Esophagus (tissue), 2 donors: ENCODE measurements at regions not wholly inside any gene's neighbourhood (a gene's known extent, or its start where the extent isn't known, plus 50 kb on each side); places are given as distances from the start of the nearest gene placed in this dataset.
"Not testable (repeated sequence)": the region's sequence is repeated elsewhere in the genome, so short reads cannot be mapped to it uniquely, and the experiment has no call there.

ENCODE experiments used
- H3K27ac ChIP-seq, 2 donors: one replicate each; pipeline ENCODE4 v1.5.1; 2013; ENCODE audit warnings: low read depth in 2 of 2, mild to moderate bottlenecking in 2 of 2, inconsistent platforms in 1 of 2, low read length in 1 of 2, moderate library complexity in 1 of 2
- H3K27me3 ChIP-seq, 2 donors: one replicate each; pipeline ENCODE4 v1.6.1; 2013; ENCODE audit warnings: low read length in 2 of 2, control low read depth in 1 of 2, mild to moderate bottlenecking in 1 of 2; ENCODE audit not compliant: insufficient read depth in 2 of 2, control insufficient read depth in 1 of 2
- H3K36me3 ChIP-seq, 2 donors: one replicate each; pipeline ENCODE4 v1.6.1; 2013; ENCODE audit warnings: low read length in 1 of 2; ENCODE audit not compliant: control insufficient read depth in 2 of 2, insufficient read depth in 2 of 2
- H3K4me1 ChIP-seq, 2 donors: one replicate each; pipeline ENCODE4 v1.6.1; 2013; ENCODE audit warnings: low read length in 1 of 2; ENCODE audit not compliant: control insufficient read depth in 2 of 2, insufficient read depth in 2 of 2
- H3K4me3 ChIP-seq, 2 donors: one replicate each; pipeline ENCODE4 v1.5.1; 2013; ENCODE audit warnings: low read length in 2 of 2, mild to moderate bottlenecking in 2 of 2, low read depth in 1 of 2, moderate library complexity in 1 of 2
- H3K9me3 ChIP-seq, 2 donors: one replicate each; pipeline ENCODE4 v1.6.1; 2013; ENCODE audit warnings: mild to moderate bottlenecking in 2 of 2, low read depth in 1 of 2, low read length in 1 of 2, moderate library complexity in 1 of 2; ENCODE audit not compliant: control insufficient read depth in 2 of 2, insufficient read depth in 1 of 2
- WGBS, 2 donors: extraction: QIAGEN DNeasy Blood & Tissue Kit; methylation state at CpG; one replicate each; pipeline ENCODE4 v1.1.7; 2013; 5-methylcytosine and 5-hydroxymethylcytosine counted together
- donor health status: healthy with polysubstance abuse.
- donor health status: Bipolar disorder and iron deficiency.

DNA sequence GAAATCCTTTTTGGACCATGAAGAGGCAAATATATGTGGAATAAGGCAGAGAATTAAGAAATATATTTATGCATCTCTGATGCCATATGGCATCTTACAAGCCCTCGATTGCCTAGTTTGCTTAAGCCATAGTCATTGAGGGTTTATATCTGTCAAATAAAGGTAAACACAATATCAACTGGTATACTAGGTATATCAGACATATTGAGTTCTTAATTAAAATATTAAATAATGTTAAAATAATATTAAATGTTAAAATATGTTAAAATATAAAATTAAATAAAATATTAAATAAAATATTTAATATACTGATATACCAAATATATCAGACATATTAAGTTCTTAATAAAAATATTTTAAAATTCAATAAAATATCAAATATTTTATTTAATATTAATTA lies 567.4 kb upstream of the PTCHD4 start:
- no peaks in the 10 kb centered on the region for H3K27me3 ChIP-seq
- no peaks in the 10 kb centered on the region for H3K4me1 ChIP-seq
- H3K36me3 ChIP-seq: no peaks in the 10 kb centered on the region
- no peak overlapping the region for H3K4me3 ChIP-seq
- no peak overlapping the region for H3K27ac ChIP-seq
- WGBS, 2 donors: 75 to 80% methylated on average over 1 of the region's 1 CpG
- H3K9me3 ChIP-seq: no peaks in the 10 kb centered on the region

- Histone ChIP-seq H3K9me3 (no peaks in the 10 kb centered on the region), H3K36me3 (no peaks in the 10 kb centered on the region), H3K4me3 (no peak overlapping the region), H3K4me1 (no peaks in the 10 kb centered on the region), H3K27ac (no peak overlapping the region), H3K27me3 (no peaks in the 10 kb centered on the region)
- 39 to 44% methylated on average over 1 of the region's 1 CpG for WGBS, 2 donors
These were observed 560.5 kb upstream of the PTCHD4 start for GRCh38 chr6:48671505-48671904.

GRCh38 chr6:48670546-48670945 lies 559.5 kb upstream of the PTCHD4 start:
- no peaks in the 10 kb centered on the region for H3K36me3 ChIP-seq
- 89 to 92% methylated on average over 2 of the region's 2 CpGs for WGBS, 2 donors
- H3K4me3 ChIP-seq: no peak overlapping the region
- H3K27me3 ChIP-seq: no peaks in the 10 kb centered on the region
- H3K9me3 ChIP-seq: no peaks in the 10 kb centered on the region
- no peak overlapping the region for H3K27ac ChIP-seq
- H3K4me1 ChIP-seq: no peaks in the 10 kb centered on the region

- H3K36me3 ChIP-seq: no peaks in the 10 kb centered on the region
- no peak overlapping the region for H3K4me3 ChIP-seq
- WGBS, 2 donors: 63 to 70% methylated on average over 2 of the region's 2 CpGs
- H3K9me3 ChIP-seq: no peaks in the 10 kb centered on the region
- no peaks in the 10 kb centered on the region for H3K4me1 ChIP-seq
- no peak overlapping the region for H3K27ac ChIP-seq
- no peaks in the 10 kb centered on the region for H3K27me3 ChIP-seq
These were observed 556.8 kb upstream of the PTCHD4 start for GRCh38 chr6:48667797-48668196.

- WGBS, 2 donors: 58 to 61% methylated on average over 3 of the region's 3 CpGs
- Histone ChIP-seq H3K27ac (no peak overlapping the region), H3K4me3 (no peak overlapping the region), H3K36me3 (no peaks in the 10 kb centered on the region), H3K4me1 (no peaks in the 10 kb centered on the region), H3K9me3 (no peaks in the 10 kb centered on the region), H3K27me3 (no peaks in the 10 kb centered on the region)
These were observed 553.8 kb upstream of the PTCHD4 start for GRCh38 chr6:48664826-48665225.

- 35 to 38% methylated on average over 2 of the region's 2 CpGs for WGBS, 2 donors
- H3K9me3 ChIP-seq: no peaks in the 10 kb centered on the region
- no peaks in the 10 kb centered on the region for H3K4me1 ChIP-seq
- H3K27ac ChIP-seq: no peak overlapping the region
- H3K27me3 ChIP-seq: no peaks in the 10 kb centered on the region
- no peaks in the 10 kb centered on the region for H3K36me3 ChIP-seq
- H3K4me3 ChIP-seq: no peak overlapping the region
These were observed 547.9 kb upstream of the PTCHD4 start for GRCh38 chr6:48658915-48659314.

DNA sequence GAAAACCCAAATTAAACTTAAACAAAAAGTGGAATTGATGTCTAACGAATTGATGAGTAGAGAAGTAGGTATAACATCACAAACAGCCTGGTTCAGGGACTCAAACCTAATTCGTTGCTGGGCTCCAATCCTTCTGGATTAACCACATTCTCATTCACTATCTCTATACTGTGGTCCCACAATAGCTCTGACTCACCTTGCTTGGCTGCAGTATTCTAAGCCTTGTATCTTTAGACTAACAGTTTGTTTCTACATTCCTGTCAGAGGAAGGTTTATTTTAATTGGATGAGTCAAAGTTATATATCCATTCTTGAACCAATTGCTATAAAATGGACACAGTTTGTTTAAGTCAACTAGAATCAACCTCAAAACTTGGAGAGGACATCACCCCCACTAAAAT lies 530.5 kb upstream of the PTCHD4 start:
- no peaks in the 10 kb centered on the region for H3K9me3 ChIP-seq
- no peak overlapping the region for H3K27ac ChIP-seq
- H3K4me3 ChIP-seq: no peak overlapping the region
- H3K36me3 ChIP-seq: no peaks in the 10 kb centered on the region
- no peaks in the 10 kb centered on the region for H3K4me1 ChIP-seq
- no peaks in the 10 kb centered on the region for H3K27me3 ChIP-seq
- 50 to 63% methylated on average over 2 of the region's 2 CpGs for WGBS, 2 donors

DNA sequence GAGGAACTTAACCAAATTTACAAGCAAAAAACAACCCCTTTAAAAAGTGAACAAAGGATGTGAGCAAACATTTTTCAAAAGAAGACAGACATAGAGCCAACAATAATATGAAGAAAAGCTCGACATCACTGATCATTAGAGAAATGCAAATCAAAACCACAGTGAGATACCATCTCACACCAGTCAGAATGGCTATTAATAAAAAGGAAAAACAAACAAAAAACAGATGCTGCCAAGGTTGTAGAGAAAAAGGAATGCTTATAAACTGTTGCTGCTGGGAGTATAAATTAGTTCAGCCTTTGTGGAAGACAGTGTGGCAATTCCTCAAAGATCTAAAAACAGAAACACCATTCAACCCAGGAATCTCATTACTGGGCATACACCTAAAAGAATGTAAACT lies 527.8 kb upstream of the PTCHD4 start:
- H3K4me1 ChIP-seq, H3K9me3 ChIP-seq, H3K4me3 ChIP-seq, H3K36me3 ChIP-seq, H3K27me3 ChIP-seq, H3K27ac ChIP-seq: not testable (repeated sequence)
- 30 to 31% methylated on average over 1 of the region's 1 CpG for WGBS, 2 donors

DNA sequence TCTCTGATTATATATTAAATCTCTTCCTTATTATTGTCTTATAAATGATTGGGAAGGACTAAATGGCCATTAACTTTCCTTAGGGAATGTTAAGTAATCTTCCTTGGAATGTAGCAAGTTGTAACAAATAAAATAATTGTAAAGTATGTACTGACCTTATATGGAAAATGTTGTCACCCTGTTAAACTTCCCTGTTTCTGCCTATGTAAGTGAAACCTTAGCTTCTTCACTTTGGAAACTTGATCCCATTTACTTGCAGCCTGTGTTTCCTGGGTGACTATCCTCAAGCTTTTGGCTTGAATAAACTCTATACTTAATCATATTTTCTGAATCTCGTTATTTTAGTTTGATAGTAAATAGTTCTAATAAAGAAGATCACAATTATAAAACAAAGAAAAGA lies 519.5 kb upstream of the PTCHD4 start:
- Histone ChIP-seq H3K4me3 (no peak overlapping the region), H3K36me3 (no peaks in the 10 kb centered on the region), H3K4me1 (no peaks in the 10 kb centered on the region), H3K9me3 (no peaks in the 10 kb centered on the region), H3K27me3 (no peaks in the 10 kb centered on the region), H3K27ac (no peak overlapping the region)
- WGBS, 2 donors: 60 to 64% methylated on average over 1 of the region's 1 CpG

- Histone ChIP-seq H3K4me1 (no peaks in the 10 kb centered on the region), H3K9me3 (no peaks in the 10 kb centered on the region), H3K36me3 (no peaks in the 10 kb centered on the region), H3K27ac (no peak overlapping the region), H3K4me3 (no peak overlapping the region), H3K27me3 (no peaks in the 10 kb centered on the region)
- 68 to 78% methylated on average over 3 of the region's 3 CpGs for whole genome bisulfite sequencing, 2 donors
These were observed 517.3 kb upstream of the PTCHD4 start for GRCh38 chr6:48628316-48628715.
